GM12878 (cell line): ENCODE measurements at regions not wholly inside any gene's neighbourhood (a gene's known extent, or its start where the extent isn't known, plus 50 kb on each side); places are given as distances from the start of the nearest gene placed in this dataset.

ENCODE experiments used
- ATAC-seq: fragments of 200-7000 bp; cut with Tn5 transposase; 3 replicates; pipeline ENCODE4 v1.9.1; 2020; ENCODE audit warnings: mild to moderate bottlenecking, moderate library complexity
- BruUV-seq: library from RNA; stranded (reverse); fragments of 400-500 nt; replicated peaks from 2 replicates; lab custom pipeline; 2021; lab: Mats Ljungman, UMichigan
- CTCF ChIA-PET: fragments of 300-600 bp; sonication (Branson Sonifier 250); formaldehyde crosslinking; extraction: SDS; loops from one replicate; lab custom pipeline; 2021; ENCODE audit warnings: inconsistent platforms; lab: Yijun Ruan, JAX
- POLR2A ChIA-PET: fragments of 350-600 bp; formaldehyde crosslinking; extraction: SDS; loops from one replicate; lab custom pipeline; 2021; ENCODE audit warnings: inconsistent platforms; lab: Charles Lee
- RAD21 ChIA-PET: fragments of 300-600 bp; sonication (Branson Sonifier 250); formaldehyde crosslinking; loops from one replicate; lab custom pipeline; 2023; ENCODE audit warnings: antibody characterized with exemption; ENCODE audit not compliant: unreplicated experiment; lab: Charles Lee
- SMC1A ChIA-PET: fragments of 300-600 bp; sonication (Branson Sonifier 250); formaldehyde crosslinking; loops from one replicate; lab custom pipeline; 2023; ENCODE audit not compliant: unreplicated experiment, uncharacterized antibody; lab: Charles Lee
- DNase-seq: peaks from one replicate; pipeline ENCODE4 v3.0.0-alpha.2; 2011; ENCODE audit warnings: low read depth, low spot score
- FAIRE-seq: peaks from 3 replicates; lab custom pipeline; 2011; peaks lifted over from hg19 to GRCh38; lab: Jason Lieb, UNC
- H2AFZ ChIP-seq: 2 replicates; pipeline ENCODE4 v1.6.0; 2011; ENCODE audit warnings: low read depth, low read length, control low read depth; ENCODE audit not compliant: control insufficient read depth
- H3K27ac ChIP-seq: 2 replicates; pipeline ENCODE4 v1.5.1; 2011; ENCODE audit warnings: control low read depth; ENCODE audit not compliant: control insufficient read depth, insufficient read depth
- H3K27me3 ChIP-seq, 2 experiments: replicated peaks in 1 of 2; 2 replicates each; pipeline versions ENCODE4 v1.6.0 to v1.6.1; 2011; ENCODE audit warnings: low read length in 1 of 2; ENCODE audit not compliant: control insufficient read depth in 2 of 2, insufficient read depth in 2 of 2
- H3K36me3 ChIP-seq, 2 experiments: 2 replicates each; pipeline ENCODE4 v1.5.1; 2011; ENCODE audit warnings: low read length in 1 of 2; ENCODE audit not compliant: control insufficient read depth in 2 of 2, insufficient read depth in 2 of 2
- H3K4me1 ChIP-seq: 2 replicates; pipeline ENCODE4 v1.6.1; 2011; ENCODE audit warnings: mild to moderate bottlenecking, low read length, moderate library complexity, mixed read lengths; ENCODE audit not compliant: control insufficient read depth, insufficient read depth
- H3K4me2 ChIP-seq: 2 replicates; pipeline ENCODE4 v1.6.0; 2011; ENCODE audit warnings: control low read depth; ENCODE audit not compliant: control insufficient read depth, insufficient read depth
- H3K4me3 ChIP-seq: fragments of 200-600 bp; sonication (generic); 2 replicates; pipeline ENCODE4 v1.5.1; 2016
- H3K79me2 ChIP-seq: 2 replicates; pipeline ENCODE4 v1.6.0; 2011; ENCODE audit warnings: low read length; ENCODE audit not compliant: control insufficient read depth, insufficient read depth
- H3K9ac ChIP-seq: 2 replicates; pipeline ENCODE4 v1.8.0; 2011; ENCODE audit warnings: low read length, control low read depth, mixed read lengths; ENCODE audit not compliant: control insufficient read depth, insufficient read depth
- H3K9me3 ChIP-seq: replicated peaks from 3 replicates; pipeline ENCODE4 v1.5.1; 2011; ENCODE audit warnings: mild to moderate bottlenecking, low read length; ENCODE audit not compliant: control insufficient read depth, insufficient read depth
- H4K20me1 ChIP-seq: 2 replicates; pipeline ENCODE4 v1.6.0; 2011; ENCODE audit not compliant: control insufficient read depth, insufficient read depth
- ASH2L ChIP-seq: fragments of 300-600, 200-600 bp; sonication (generic); IDR thresholded peaks from 2 replicates; pipeline ENCODE4 v1.6.1; 2017; ENCODE audit warnings: low read depth, mild to moderate bottlenecking, borderline replicate concordance
- CREB1 ChIP-seq: IDR thresholded peaks from 2 replicates; pipeline ENCODE4 v1.6.1; 2012; ENCODE audit warnings: low read depth, mild to moderate bottlenecking, inconsistent platforms
- ELK1 ChIP-seq: IDR thresholded peaks from 2 replicates; pipeline ENCODE4 v1.6.1; 2012; ENCODE audit warnings: low read depth, low read length, improper control_type of control experiment
- ETV6 ChIP-seq, 2 experiments: fragments of 450-650 bp in 1 of 2; IDR thresholded peaks in 1 of 2; conservative IDR thresholded peaks in 1 of 2; 2 replicates each; pipeline ENCODE4 v1.6.1; 2014; ENCODE audit warnings: antibody characterized with exemption in 1 of 2, borderline replicate concordance in 1 of 2, low read depth in 1 of 2, mild to moderate bottlenecking in 1 of 2, moderate library complexity in 1 of 2
- FOXK2 ChIP-seq: fragments of 450-650 bp; IDR thresholded peaks from 2 replicates; pipeline ENCODE4 v1.6.1; 2017; ENCODE audit warnings: mild to moderate bottlenecking, moderate library complexity
- HDAC2 ChIP-seq: fragments of 200-600 bp; sonication (generic); IDR thresholded peaks from 2 replicates; pipeline ENCODE4 v1.6.1; 2017
- HDAC6 ChIP-seq: fragments of 200-600 bp; sonication (generic); IDR thresholded peaks from one replicate; pipeline ENCODE4 v1.8.0; 2017; ENCODE audit warnings: antibody characterized with exemption; ENCODE audit not compliant: unreplicated experiment
- IKZF2 ChIP-seq, 2 experiments: fragments of 450-650 bp; IDR thresholded peaks; 2 replicates each; pipeline ENCODE4 v1.6.1; 2017; ENCODE audit warnings: mild to moderate bottlenecking in 2 of 2, moderate library complexity in 2 of 2
- KLF5 ChIP-seq: fragments of 450-650 bp; IDR thresholded peaks from 2 replicates; pipeline ENCODE4 v1.6.1; 2014; ENCODE audit warnings: mild to moderate bottlenecking; ENCODE audit not compliant: partially characterized antibody
- MXI1 ChIP-seq: fragments of 150-350 bp; IDR thresholded peaks from 2 replicates; pipeline ENCODE4 v1.6.1; 2011; ENCODE audit warnings: low read depth, mild to moderate bottlenecking, inconsistent platforms, low read length, improper control_type of control experiment
- NR2F1 ChIP-seq: fragments of 450-650 bp; conservative IDR thresholded peaks from 2 replicates; pipeline ENCODE4 v1.6.1; 2017; ENCODE audit warnings: mild to moderate bottlenecking
- NRF1 ChIP-seq: conservative IDR thresholded peaks from 2 replicates; pipeline ENCODE4 v1.6.1; 2011; ENCODE audit warnings: mild to moderate bottlenecking, low read depth, low read length, improper control_type of control experiment
- POU2F2 ChIP-seq: IDR thresholded peaks from 3 replicates; pipeline ENCODE4 v1.6.1; 2011; ENCODE audit warnings: low read depth, mild to moderate bottlenecking, low read length, borderline replicate concordance
- PRDM15 ChIP-seq: fragments of 450-650 bp; formaldehyde crosslinking; IDR thresholded peaks from 2 replicates; pipeline ENCODE4 v1.4.0; 2020; ENCODE audit warnings: mild to moderate bottlenecking, moderate library complexity
- RCOR1 ChIP-seq: conservative IDR thresholded peaks from 2 replicates; pipeline ENCODE4 v1.6.1; 2012; ENCODE audit warnings: low read depth, low read length, improper control_type of control experiment
- SKIL ChIP-seq: fragments of 450-650 bp; IDR thresholded peaks from 2 replicates; pipeline ENCODE4 v1.6.1; 2017; ENCODE audit warnings: mild to moderate bottlenecking, low read depth, inconsistent platforms; ENCODE audit not compliant: poor library complexity, severe bottlenecking
- SREBF2 ChIP-seq: IDR thresholded peaks from 2 replicates; pipeline ENCODE4 v1.6.1; 2012; ENCODE audit warnings: mild to moderate bottlenecking, low read length
- ZNF622 ChIP-seq: fragments of 450-650 bp; IDR thresholded peaks from 2 replicates; pipeline ENCODE4 v1.6.1; 2017; ENCODE audit warnings: mild to moderate bottlenecking, inconsistent platforms
- WGBS: methylation state at CpG from one replicate; pipeline ENCODE4 v1.1.6; 2016; ENCODE audit warnings: low lambda C conversion rate; ENCODE audit not compliant: insufficient replicate concordance, insufficient coverage; ENCODE audit errors: missing lambda C conversion rate; 5-methylcytosine and 5-hydroxymethylcytosine counted together
- in situ Hi-C: fragments of 300-500 bp; cut with MboI; formaldehyde crosslinking; loops from 9 replicates; pipeline ENCODE4 v1.14.3; 2018; ENCODE audit warnings: mixed read lengths
- intact Hi-C: fragments of 100-400 bp; cut with micrococcal nuclease; formaldehyde crosslinking; loops from one replicate; pipeline ENCODE4 v1.14.2; 2022; ENCODE audit not compliant: unreplicated experiment

GRCh38 chr3:117853923-117854668 is 1144.5 kb downstream of the TUSC7 start:
- intact Hi-C loops, result no loop called here

More at GRCh38 chr3:117853923-117854668, 1144.5 kb downstream of the TUSC7 start:
- BruUV-seq, result no TSS peak
- Histone ChIP-seq H3K27me3 (no peaks in the 10 kb centered on the region), H2AFZ (no peak overlapping the region), H4K20me1 (no peaks in the 10 kb centered on the region), H3K79me2 (no peaks in the 10 kb centered on the region), H3K9me3 (no peaks in the 10 kb centered on the region), H3K4me1 (no peaks in the 10 kb centered on the region), H3K27ac (no peak overlapping the region)
- WGBS, result 4% methylated on average over 5 of the region's 5 CpGs
- TF ChIP-seq FOXK2, result no peak
- no peak for TF ChIP-seq IKZF2 (IDR thresholded peaks at IDR 0.05)
- no peak for TF ChIP-seq KLF5
- no peak for TF ChIP-seq ELK1
- TF ChIP-seq POU2F2, result no peak
- TF ChIP-seq ASH2L, result no peak
- TF ChIP-seq NRF1, result no peak
- TF ChIP-seq CREB1, result no peak
- no peak for TF ChIP-seq PRDM15 (CRISPR knock-in tag)
- TF ChIP-seq HDAC2, result no peak
- TF ChIP-seq ETV6 (conservative IDR thresholded peaks at IDR 0.05 in 1 of 2, IDR thresholded peaks at IDR 0.05 in 1 of 2; ENCODE audit: borderline replicate concordance in 1 of 2, low read depth in 1 of 2), result no peak
- no peak for TF ChIP-seq SKIL
- no peak for TF ChIP-seq HDAC6
- TF ChIP-seq MXI1, result no peak
- TF ChIP-seq RCOR1, result no peak
- TF ChIP-seq NR2F1, result no peak
- TF ChIP-seq SREBF2, result no peak
- no peak for TF ChIP-seq ZNF622
- TF ChIP-seq, all 136 proteins: peak for 0
- DNase-seq, result no peak
- ChIA-PET CTCF (no interaction called here), POLR2A (interaction anchor here (0.5 kb wide), 1 partner anchor 595 kb away, joined by 6 read pairs; no protein-coding TSS in a partner anchor), RAD21 (no interaction called here), SMC1A (no interaction called here)
- no peak overlapping the region for H3K4me3 ChIP-seq
- no peak overlapping the region for H3K4me2 ChIP-seq
- H3K36me3 ChIP-seq, result no peaks in the 10 kb centered on the region
- H3K9ac ChIP-seq, result no peak overlapping the region
- no peak for ATAC-seq
- no peak for FAIRE-seq
- in situ Hi-C loops, result no loop called here
